Ectodermal cell (in vitro differentiated cells): ENCODE measurements at regions not wholly inside any gene's neighbourhood (a gene's known extent, or its start where the extent isn't known, plus 50 kb on each side); places are given as distances from the start of the nearest gene placed in this dataset.

Experiments used
- H3K27ac ChIP-seq: 2 replicates; pipeline ENCODE4 v1.7.0; 2013; ENCODE audit warnings: mild to moderate bottlenecking, low read depth, low read length; ENCODE audit not compliant: insufficient read depth, poor library complexity, severe bottlenecking
- H3K27me3 ChIP-seq: 2 replicates; pipeline ENCODE4 v1.7.0; 2013; ENCODE audit warnings: mild to moderate bottlenecking, low read length; ENCODE audit not compliant: insufficient read depth, control insufficient read depth, poor library complexity, severe bottlenecking
- H3K36me3 ChIP-seq: one replicate; pipeline ENCODE4 v1.7.0; 2013; ENCODE audit warnings: low read length; ENCODE audit not compliant: control insufficient read depth, insufficient read depth
- H3K4me1 ChIP-seq: one replicate; pipeline ENCODE4 v1.7.0; 2013; ENCODE audit warnings: low read length; ENCODE audit not compliant: control insufficient read depth, insufficient read depth
- H3K4me3 ChIP-seq: 2 replicates; pipeline ENCODE4 v1.7.0; 2013; ENCODE audit warnings: low read depth, low read length, control low read depth; ENCODE audit not compliant: insufficient read depth
- H3K9me3 ChIP-seq: 2 replicates; pipeline ENCODE4 v1.7.0; 2013; ENCODE audit warnings: mild to moderate bottlenecking, low read length, moderate library complexity; ENCODE audit not compliant: control insufficient read depth
- WGBS, 2 experiments: methylation state at CpG; one replicate each; pipeline ENCODE4 v1.1.7; 2013; ENCODE audit warnings: missing lambda C conversion rate in 2 of 2; 5-methylcytosine and 5-hydroxymethylcytosine counted together

GRCh38 chr7:35581605-35582210 lies 113.2 kb downstream of the HERPUD2 start:
- Histone ChIP-seq H3K4me1 (no peaks in the 10 kb centered on the region), H3K27me3 (no peaks in the 10 kb centered on the region), H3K36me3 (no peaks in the 10 kb centered on the region), H3K9me3 (no peaks in the 10 kb centered on the region), H3K4me3 (no peak overlapping the region), H3K27ac (no peak overlapping the region)
- WGBS, 2 experiments = 91 to 92% methylated on average over 7 of the region's 7 CpGs

DNA sequence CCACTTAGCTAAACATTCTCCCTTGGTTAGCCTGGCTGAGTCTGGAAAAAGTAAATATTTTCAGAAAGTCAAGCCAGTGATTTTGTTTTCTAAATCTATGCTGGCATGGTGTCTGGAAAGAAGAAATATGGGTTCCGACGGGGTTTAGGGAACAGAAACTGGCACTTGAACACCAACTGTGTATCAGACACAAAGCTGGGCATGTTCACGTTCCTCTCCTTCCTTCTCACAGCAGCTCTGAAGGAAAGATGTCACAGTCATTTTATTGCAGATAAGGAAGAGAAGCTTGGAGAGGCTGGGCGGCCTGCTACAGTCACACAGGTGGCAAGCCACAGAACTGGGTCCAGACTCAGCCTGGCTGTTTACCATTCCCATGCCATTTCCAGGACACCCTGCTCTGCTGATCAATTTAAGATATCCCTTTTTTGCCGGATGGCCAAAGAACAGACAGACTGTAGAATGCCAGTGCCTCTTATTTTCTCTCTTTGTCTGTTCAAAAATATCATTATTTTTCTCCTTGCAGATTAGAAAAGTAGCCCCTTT lies 118.8 kb downstream of the HERPUD2 start:
- no peaks in the 10 kb centered on the region for H3K36me3 ChIP-seq
- no peaks in the 10 kb centered on the region for H3K9me3 ChIP-seq
- H3K27me3 ChIP-seq = no peaks in the 10 kb centered on the region
- no peak overlapping the region for H3K27ac ChIP-seq
- H3K4me1 ChIP-seq = peaks cover 4% of the 10 kb centered on the region
- WGBS, 2 experiments = 93% methylated on average over 5 of the region's 5 CpGs
- no peak overlapping the region for H3K4me3 ChIP-seq

GRCh38 chr7:35571611-35572240 lies 123.2 kb downstream of the HERPUD2 start:
- Histone ChIP-seq H3K9me3 (no peaks in the 10 kb centered on the region), H3K27ac (no peak overlapping the region), H3K27me3 (no peaks in the 10 kb centered on the region), H3K4me1 (peaks cover 4% of the 10 kb centered on the region), H3K4me3 (no peak overlapping the region), H3K36me3 (no peaks in the 10 kb centered on the region)
- 91 to 93% methylated on average over 3 of the region's 3 CpGs for WGBS, 2 experiments

DNA sequence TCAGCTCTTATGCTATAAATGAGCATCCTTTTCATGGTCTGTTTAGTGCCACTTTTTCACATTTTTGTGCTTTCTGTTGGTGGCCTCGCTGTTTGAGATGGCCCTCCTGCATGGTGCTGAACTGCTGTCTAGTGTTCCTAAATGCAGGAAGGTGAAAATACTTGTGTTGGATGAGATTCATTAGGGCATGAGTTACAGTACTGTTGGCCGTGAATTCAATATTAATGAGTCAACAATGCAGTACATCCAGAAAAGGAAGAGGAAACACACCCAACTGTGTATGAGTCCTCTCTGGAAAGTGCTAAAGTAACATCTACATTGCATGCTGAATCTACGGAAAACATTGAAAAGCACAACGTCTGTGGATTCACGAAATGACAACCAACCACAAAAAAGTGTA lies 124.0 kb downstream of the HERPUD2 start:
- Histone ChIP-seq H3K27me3 (no peaks in the 10 kb centered on the region), H3K4me1 (peaks cover 4% of the 10 kb centered on the region), H3K36me3 (no peaks in the 10 kb centered on the region), H3K27ac (no peak overlapping the region), H3K9me3 (no peaks in the 10 kb centered on the region), H3K4me3 (no peak overlapping the region)
- 94 to 97% methylated on average over 5 of the region's 5 CpGs for WGBS, 2 experiments

- Histone ChIP-seq H3K36me3 (no peaks in the 10 kb centered on the region), H3K4me3 (no peak overlapping the region), H3K9me3 (no peaks in the 10 kb centered on the region), H3K4me1 (no peaks in the 10 kb centered on the region), H3K27ac (no peak overlapping the region), H3K27me3 (no peaks in the 10 kb centered on the region)
- WGBS, 2 experiments = 78 to 80% methylated on average over 3 of the region's 3 CpGs
Observed at GRCh38 chr7:35565927-35566326, 129.0 kb downstream of the HERPUD2 start.

GRCh38 chr7:35558841-35559240 lies 136.1 kb downstream of the HERPUD2 start:
- H3K27me3 ChIP-seq = no peaks in the 10 kb centered on the region

DNA sequence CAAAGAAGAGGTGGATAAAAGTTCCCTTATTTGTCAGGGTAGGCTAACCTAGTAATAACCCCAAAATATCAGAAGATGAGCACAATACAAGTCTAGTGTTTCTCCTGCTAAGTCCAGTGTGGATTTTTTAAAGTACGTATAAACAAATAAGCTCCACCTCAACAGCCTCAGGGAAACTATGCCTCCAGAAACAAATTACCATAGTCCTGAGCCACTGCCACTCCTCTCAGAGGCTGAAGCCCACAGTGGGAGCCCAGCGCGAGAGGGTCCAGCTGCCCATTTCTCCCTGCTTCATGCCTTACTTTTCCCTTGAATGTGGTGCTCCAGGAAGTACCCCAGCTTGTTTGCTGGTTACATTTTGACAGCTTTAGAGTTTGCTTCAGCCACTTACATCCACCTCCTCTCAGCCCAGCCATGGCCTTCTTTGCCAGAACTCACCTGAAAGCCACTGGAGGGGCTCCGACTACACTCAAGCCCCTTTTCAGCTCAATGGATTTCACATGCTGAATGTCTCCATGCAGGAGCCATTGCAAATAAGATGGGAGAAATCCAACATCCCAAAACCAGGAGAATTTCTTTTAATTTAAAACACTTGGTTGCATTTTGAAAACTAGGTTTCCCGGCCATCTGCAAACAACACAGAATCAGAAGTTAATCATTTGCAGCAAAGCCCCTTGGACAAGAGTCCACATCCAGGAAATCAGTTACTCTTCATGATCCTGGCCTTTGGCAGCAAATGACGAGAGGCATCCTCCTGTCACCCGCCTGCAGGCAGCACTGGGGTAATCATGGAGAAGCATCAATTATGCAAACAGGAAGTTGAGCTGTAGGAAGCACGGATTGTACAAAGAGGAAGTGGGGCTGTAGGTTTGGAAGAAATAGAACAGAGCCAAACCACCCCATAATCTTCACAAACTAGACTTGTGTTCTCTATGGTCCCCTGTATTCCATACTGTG lies 138.1 kb downstream of the HERPUD2 start:
- no peaks in the 10 kb centered on the region for H3K4me1 ChIP-seq
- H3K27ac ChIP-seq = no peak overlapping the region
- H3K9me3 ChIP-seq = no peaks in the 10 kb centered on the region
- H3K27me3 ChIP-seq = no peaks in the 10 kb centered on the region
- no peak overlapping the region for H3K4me3 ChIP-seq
- no peaks in the 10 kb centered on the region for H3K36me3 ChIP-seq
- WGBS, 2 experiments = 86 to 90% methylated on average over 7 to 8 of the region's 8 CpGs

More at GRCh38 chr7:35558841-35559240, 136.1 kb downstream of the HERPUD2 start:
- Histone ChIP-seq H3K27ac (no peak overlapping the region), H3K36me3 (no peaks in the 10 kb centered on the region), H3K4me1 (no peaks in the 10 kb centered on the region), H3K4me3 (no peak overlapping the region), H3K9me3 (no peaks in the 10 kb centered on the region)
- WGBS, 2 experiments = 85 to 92% methylated on average over 4 of the region's 4 CpGs

GRCh38 chr7:35555934-35556333 lies 139.0 kb downstream of the HERPUD2 start:
- Histone ChIP-seq H3K36me3 (no peaks in the 10 kb centered on the region), H3K9me3 (no peaks in the 10 kb centered on the region), H3K4me3 (no peak overlapping the region), H3K27ac (no peak overlapping the region), H3K27me3 (no peaks in the 10 kb centered on the region), H3K4me1 (no peaks in the 10 kb centered on the region)
- WGBS, 2 experiments = 64% methylated on average over 4 of the region's 4 CpGs; no CpG with 5 or more reads in 1 of the 2 experiments

GRCh38 chr7:35555386-35555785 lies 139.5 kb downstream of the HERPUD2 start:
- Histone ChIP-seq H3K4me3 (no peak overlapping the region), H3K4me1 (no peaks in the 10 kb centered on the region), H3K27me3 (no peaks in the 10 kb centered on the region), H3K9me3 (no peaks in the 10 kb centered on the region), H3K27ac (no peak overlapping the region), H3K36me3 (no peaks in the 10 kb centered on the region)
- WGBS, 2 experiments = 93 to 95% methylated on average over 4 to 5 of the region's 5 CpGs

- H3K27ac ChIP-seq = no peak overlapping the region
- no peaks in the 10 kb centered on the region for H3K4me1 ChIP-seq
- H3K27me3 ChIP-seq = no peaks in the 10 kb centered on the region
- no peaks in the 10 kb centered on the region for H3K36me3 ChIP-seq
- H3K4me3 ChIP-seq = no peak overlapping the region
- no peaks in the 10 kb centered on the region for H3K9me3 ChIP-seq
- 87 to 93% methylated on average over 2 of the region's 2 CpGs for WGBS, 2 experiments
Observed at GRCh38 chr7:35553519-35553918, 141.4 kb downstream of the HERPUD2 start.
